ENCODE measurements at regions not wholly inside any gene's neighbourhood (a gene's known extent, or its start where the extent isn't known, plus 50 kb on each side); places are given as distances from the start of the nearest gene placed in this dataset.
"Not testable (repeated sequence)": the region's sequence is repeated elsewhere in the genome, so short reads cannot be mapped to it uniquely, and the experiment has no call there.

GRCh38 chrX:114272096-114272686 lies 311.7 kb upstream of the HTR2C start:
- no peak for DNase-seq (ENCODE audit: low read depth, low spot score)
- in situ Hi-C loops (cut with HindIII; ENCODE audit: low pct_unique_long_range_greater_than_20kb, low sequenced_read_pairs): no loop called here

GRCh38 chrX:114270371-114270770 lies 313.5 kb upstream of the HTR2C start:
- DNase-seq (ENCODE audit: low read depth, low spot score); in situ Hi-C loops (cut with HindIII; ENCODE audit: low pct_unique_long_range_greater_than_20kb, low sequenced_read_pairs): not testable (repeated sequence)

GRCh38 chrX:114268643-114269042 lies 315.2 kb upstream of the HTR2C start:
- in situ Hi-C loops (cut with HindIII; ENCODE audit: low pct_unique_long_range_greater_than_20kb, low sequenced_read_pairs): no loop called here
- DNase-seq (ENCODE audit: low read depth, low spot score): no peak

GRCh38 chrX:114267142-114267541 lies 316.7 kb upstream of the HTR2C start:
- DNase-seq (ENCODE audit: low read depth, low spot score): no peak
- in situ Hi-C loops (cut with HindIII; ENCODE audit: low pct_unique_long_range_greater_than_20kb, low sequenced_read_pairs): no loop called here

- DNase-seq (ENCODE audit: low read depth, low spot score): no peak
- in situ Hi-C loops (cut with HindIII; ENCODE audit: low pct_unique_long_range_greater_than_20kb, low sequenced_read_pairs): no loop called here
Measured at GRCh38 chrX:114252186-114252585, 331.7 kb upstream of the HTR2C start.

- in situ Hi-C loops (cut with HindIII; ENCODE audit: low pct_unique_long_range_greater_than_20kb, low sequenced_read_pairs): no loop called here
- DNase-seq (ENCODE audit: low read depth, low spot score): no peak
Measured at GRCh38 chrX:114251575-114251974, 332.3 kb upstream of the HTR2C start.

- DNase-seq (ENCODE audit: low read depth, low spot score): no peak
- in situ Hi-C loops (cut with HindIII; ENCODE audit: low pct_unique_long_range_greater_than_20kb, low sequenced_read_pairs): no loop called here
Measured at GRCh38 chrX:114221445-114221844, 362.4 kb upstream of the HTR2C start.

GRCh38 chrX:114210879-114211278 lies 373.0 kb upstream of the HTR2C start:
- DNase-seq (ENCODE audit: low read depth, low spot score): no peak
- in situ Hi-C loops (cut with HindIII; ENCODE audit: low pct_unique_long_range_greater_than_20kb, low sequenced_read_pairs): no loop called here

GRCh38 chrX:114201622-114202021 lies 382.3 kb upstream of the HTR2C start:
- in situ Hi-C loops (cut with HindIII; ENCODE audit: low pct_unique_long_range_greater_than_20kb, low sequenced_read_pairs): no loop called here
- DNase-seq (ENCODE audit: low read depth, low spot score): no peak

- DNase-seq (ENCODE audit: low read depth, low spot score): no peak
- in situ Hi-C loops (cut with HindIII; ENCODE audit: low pct_unique_long_range_greater_than_20kb, low sequenced_read_pairs): no loop called here
Measured at GRCh38 chrX:114181195-114181594, 402.7 kb upstream of the HTR2C start.

- DNase-seq (ENCODE audit: low read depth, low spot score): no peak
- in situ Hi-C loops (cut with HindIII; ENCODE audit: low pct_unique_long_range_greater_than_20kb, low sequenced_read_pairs): no loop called here
Measured at GRCh38 chrX:114178126-114178525, 405.8 kb upstream of the HTR2C start.

GRCh38 chrX:114167276-114167675 lies 416.6 kb upstream of the HTR2C start:
- DNase-seq (ENCODE audit: low read depth, low spot score); in situ Hi-C loops (cut with HindIII; ENCODE audit: low pct_unique_long_range_greater_than_20kb, low sequenced_read_pairs): not testable (repeated sequence)

- DNase-seq (ENCODE audit: low read depth, low spot score): no peak
- in situ Hi-C loops (cut with HindIII; ENCODE audit: low pct_unique_long_range_greater_than_20kb, low sequenced_read_pairs): no loop called here
Measured at GRCh38 chrX:114166601-114167000, 417.3 kb upstream of the HTR2C start.

- DNase-seq (ENCODE audit: low read depth, low spot score): no peak
- in situ Hi-C loops (cut with HindIII; ENCODE audit: low pct_unique_long_range_greater_than_20kb, low sequenced_read_pairs): no loop called here
Measured at GRCh38 chrX:114165537-114165936, 418.3 kb upstream of the HTR2C start.

GRCh38 chrX:114162068-114162735 lies 421.7 kb upstream of the HTR2C start:
- peak; percentile 50 for DNase-seq (ENCODE audit: low read depth, low spot score)
- in situ Hi-C loops (cut with HindIII; ENCODE audit: low pct_unique_long_range_greater_than_20kb, low sequenced_read_pairs): no loop called here

GRCh38 chrX:114152801-114153200 lies 431.1 kb upstream of the HTR2C start:
- DNase-seq (ENCODE audit: low read depth, low spot score): no peak
- in situ Hi-C loops (cut with HindIII; ENCODE audit: low pct_unique_long_range_greater_than_20kb, low sequenced_read_pairs): no loop called here

- in situ Hi-C loops (cut with HindIII; ENCODE audit: low pct_unique_long_range_greater_than_20kb, low sequenced_read_pairs): no loop called here
Measured at GRCh38 chrX:114152130-114152529, 431.8 kb upstream of the HTR2C start.

GRCh38 chrX:114134465-114134864 lies 449.4 kb upstream of the HTR2C start:
- in situ Hi-C loops (cut with HindIII; ENCODE audit: low pct_unique_long_range_greater_than_20kb, low sequenced_read_pairs): no loop called here
- DNase-seq (ENCODE audit: low read depth, low spot score): no peak

More at GRCh38 chrX:114152130-114152529, 431.8 kb upstream of the HTR2C start:
- DNase-seq (ENCODE audit: low read depth, low spot score): no peak

GRCh38 chrX:114127411-114128025 lies 456.4 kb upstream of the HTR2C start:
- no peak for DNase-seq (ENCODE audit: low read depth, low spot score)
- in situ Hi-C loops (cut with HindIII; ENCODE audit: low pct_unique_long_range_greater_than_20kb, low sequenced_read_pairs): no loop called here
